Fibroblast of lung (primary cell): ENCODE measurements at regions not wholly inside any gene's neighbourhood (a gene's known extent, or its start where the extent isn't known, plus 50 kb on each side); places are given as distances from the start of the nearest gene placed in this dataset.

Experiments used
- DNase-seq, 2 donors: peaks; one replicate each; pipeline versions ENCODE4 v3.0.0 to v3.0.0-alpha.2; 2010; ENCODE audit warnings: low read depth in 2 of 2
- H2AFZ ChIP-seq: 2 replicates; pipeline ENCODE4 v1.5.1; 2012; ENCODE audit warnings: low read length, control low read depth, inconsistent platforms
- H3K27ac ChIP-seq: 2 replicates; pipeline ENCODE4 v1.5.1; 2011; ENCODE audit warnings: low read length, control low read depth; ENCODE audit not compliant: insufficient read depth
- H3K27me3 ChIP-seq: 2 replicates; pipeline ENCODE4 v1.5.1; 2011; ENCODE audit warnings: mild to moderate bottlenecking, low read length; ENCODE audit not compliant: control insufficient read depth, insufficient read depth
- H3K36me3 ChIP-seq: 2 replicates; pipeline ENCODE4 v1.5.1; 2011; ENCODE audit warnings: low read length; ENCODE audit not compliant: control insufficient read depth, insufficient read depth
- H3K4me1 ChIP-seq: 2 replicates; pipeline ENCODE4 v1.5.1; 2011; ENCODE audit warnings: low read length; ENCODE audit not compliant: control insufficient read depth, insufficient read depth; ENCODE audit errors: extremely low read depth
- H3K4me2 ChIP-seq: 2 replicates; pipeline ENCODE4 v1.5.1; 2011; ENCODE audit warnings: low read length, control low read depth; ENCODE audit not compliant: insufficient read depth; ENCODE audit errors: extremely low read depth
- H3K4me3 ChIP-seq, 4 experiments: fragments of 200-600 bp in 1 of 4; sonication (generic) in 1 of 4; replicated peaks in 1 of 4; 2 replicates each; pipeline ENCODE4 v1.5.1; 2011 to 2016; ENCODE audit warnings: low read length in 4 of 4, low read depth in 3 of 4, mild to moderate bottlenecking in 3 of 4, control low read depth in 2 of 4, inconsistent platforms in 1 of 4, mixed read lengths in 1 of 4; ENCODE audit not compliant: insufficient read depth in 1 of 4; ENCODE audit errors: control extremely low read depth in 1 of 4
- H3K79me2 ChIP-seq: 2 replicates; pipeline ENCODE4 v1.5.1; 2012; ENCODE audit warnings: mild to moderate bottlenecking, low read length, inconsistent platforms; ENCODE audit not compliant: control insufficient read depth, insufficient read depth
- H3K9ac ChIP-seq: 2 replicates; pipeline ENCODE4 v1.5.1; 2011; ENCODE audit warnings: mild to moderate bottlenecking, low read length, control low read depth; ENCODE audit not compliant: insufficient read depth
- H3K9me3 ChIP-seq: 2 replicates; pipeline ENCODE4 v1.5.1; 2012; ENCODE audit warnings: low read depth, low read length; ENCODE audit not compliant: control insufficient read depth, insufficient read depth
- H4K20me1 ChIP-seq: 2 replicates; pipeline ENCODE4 v1.5.1; 2011; ENCODE audit warnings: low read length; ENCODE audit not compliant: control insufficient read depth, insufficient read depth; ENCODE audit errors: extremely low read depth
- EZH2 ChIP-seq: IDR thresholded peaks from 2 replicates; pipeline ENCODE4 v1.5.1; 2012; ENCODE audit warnings: low read length, control low read depth, mild to moderate bottlenecking; ENCODE audit errors: missing control alignments
- TF ChIP-seq, protein P1 (sequence below), 2 donors: IDR thresholded peaks in 1 of 2; conservative IDR thresholded peaks in 1 of 2; 1 replicate in 1 of 2; 2 replicates in 1 of 2; pipeline ENCODE4 v1.5.1; 2011 to 2012; ENCODE audit warnings: low read length in 2 of 2, control low read depth in 1 of 2, inconsistent platforms in 1 of 2, low read depth in 1 of 2, mild to moderate bottlenecking in 1 of 2

DNA sequence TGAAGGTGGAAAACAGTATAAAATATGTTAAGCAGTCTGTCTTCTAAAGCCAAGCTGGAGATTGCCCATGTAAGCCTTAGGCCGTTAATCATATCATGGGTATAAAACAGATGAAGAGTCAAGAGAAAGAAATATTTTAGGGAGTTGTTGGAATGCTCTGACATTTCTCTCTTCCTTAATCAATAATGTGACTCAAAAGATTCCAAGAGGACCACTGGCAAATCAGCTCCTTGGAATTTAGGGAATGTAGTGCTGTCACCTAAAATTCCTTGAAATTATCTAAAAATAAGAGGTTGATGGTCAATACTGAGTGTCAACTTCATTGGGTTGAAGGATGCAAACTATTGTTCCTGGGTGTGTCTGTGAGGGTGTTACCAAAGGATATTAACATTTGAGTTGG lies 525.9 kb downstream of the KCNA4 start:
- H2AFZ ChIP-seq = no peak overlapping the region
- H3K27me3 ChIP-seq = no peaks in the 10 kb centered on the region
- H3K9ac ChIP-seq = no peak overlapping the region
- no peak overlapping the region for H3K4me3 ChIP-seq
- no peak overlapping the region for H3K27ac ChIP-seq
- no peaks in the 10 kb centered on the region for H4K20me1 ChIP-seq
- no peak for TF ChIP-seq EZH2
- TF ChIP-seq, protein P1, sequence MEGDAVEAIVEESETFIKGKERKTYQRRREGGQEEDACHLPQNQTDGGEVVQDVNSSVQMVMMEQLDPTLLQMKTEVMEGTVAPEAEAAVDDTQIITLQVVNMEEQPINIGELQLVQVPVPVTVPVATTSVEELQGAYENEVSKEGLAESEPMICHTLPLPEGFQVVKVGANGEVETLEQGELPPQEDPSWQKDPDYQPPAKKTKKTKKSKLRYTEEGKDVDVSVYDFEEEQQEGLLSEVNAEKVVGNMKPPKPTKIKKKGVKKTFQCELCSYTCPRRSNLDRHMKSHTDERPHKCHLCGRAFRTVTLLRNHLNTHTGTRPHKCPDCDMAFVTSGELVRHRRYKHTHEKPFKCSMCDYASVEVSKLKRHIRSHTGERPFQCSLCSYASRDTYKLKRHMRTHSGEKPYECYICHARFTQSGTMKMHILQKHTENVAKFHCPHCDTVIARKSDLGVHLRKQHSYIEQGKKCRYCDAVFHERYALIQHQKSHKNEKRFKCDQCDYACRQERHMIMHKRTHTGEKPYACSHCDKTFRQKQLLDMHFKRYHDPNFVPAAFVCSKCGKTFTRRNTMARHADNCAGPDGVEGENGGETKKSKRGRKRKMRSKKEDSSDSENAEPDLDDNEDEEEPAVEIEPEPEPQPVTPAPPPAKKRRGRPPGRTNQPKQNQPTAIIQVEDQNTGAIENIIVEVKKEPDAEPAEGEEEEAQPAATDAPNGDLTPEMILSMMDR (conservative IDR thresholded peaks at IDR 0.05 in 1 of 2, IDR thresholded peaks at IDR 0.05 in 1 of 2; ENCODE audit: low read depth in 1 of 2, low read length in 2 of 2) = no peak
- H3K9me3 ChIP-seq = no peaks in the 10 kb centered on the region
- no peaks in the 10 kb centered on the region for H3K79me2 ChIP-seq
- H3K4me2 ChIP-seq = no peak overlapping the region
- DNase-seq = no peak
- no peaks in the 10 kb centered on the region for H3K4me1 ChIP-seq
- no peaks in the 10 kb centered on the region for H3K36me3 ChIP-seq

DNA sequence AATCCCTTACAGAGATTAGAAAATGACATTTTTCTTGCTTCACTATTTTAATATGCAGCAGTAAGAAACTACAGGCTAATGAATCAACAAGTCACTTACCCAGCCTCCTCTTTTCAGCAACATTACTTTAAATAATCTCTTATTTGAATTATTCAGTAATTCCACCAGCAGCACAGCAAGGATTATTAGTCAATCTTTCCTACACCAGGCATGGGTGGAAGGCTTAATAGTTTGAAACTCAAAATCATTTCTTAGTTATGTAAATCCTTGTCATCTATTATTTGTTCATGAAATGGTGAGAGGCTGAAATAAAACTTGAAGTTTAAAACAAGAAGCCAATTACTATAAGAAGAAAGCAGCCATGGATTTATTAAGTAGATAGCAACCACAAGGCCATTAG lies 530.5 kb downstream of the KCNA4 start:
- H3K27ac ChIP-seq = no peak overlapping the region
- no peak overlapping the region for H3K4me3 ChIP-seq
- no peak overlapping the region for H3K4me2 ChIP-seq
- no peaks in the 10 kb centered on the region for H4K20me1 ChIP-seq
- no peak overlapping the region for H3K9ac ChIP-seq
- H3K9me3 ChIP-seq = no peaks in the 10 kb centered on the region
- DNase-seq = no peak
- H3K36me3 ChIP-seq = no peaks in the 10 kb centered on the region
- no peaks in the 10 kb centered on the region for H3K4me1 ChIP-seq
- H3K27me3 ChIP-seq = no peaks in the 10 kb centered on the region
- no peak for TF ChIP-seq EZH2
- TF ChIP-seq, protein P1 (conservative IDR thresholded peaks at IDR 0.05 in 1 of 2, IDR thresholded peaks at IDR 0.05 in 1 of 2; ENCODE audit: low read depth in 1 of 2, low read length in 2 of 2) = no peak
- no peak overlapping the region for H2AFZ ChIP-seq
- H3K79me2 ChIP-seq = no peaks in the 10 kb centered on the region

DNA sequence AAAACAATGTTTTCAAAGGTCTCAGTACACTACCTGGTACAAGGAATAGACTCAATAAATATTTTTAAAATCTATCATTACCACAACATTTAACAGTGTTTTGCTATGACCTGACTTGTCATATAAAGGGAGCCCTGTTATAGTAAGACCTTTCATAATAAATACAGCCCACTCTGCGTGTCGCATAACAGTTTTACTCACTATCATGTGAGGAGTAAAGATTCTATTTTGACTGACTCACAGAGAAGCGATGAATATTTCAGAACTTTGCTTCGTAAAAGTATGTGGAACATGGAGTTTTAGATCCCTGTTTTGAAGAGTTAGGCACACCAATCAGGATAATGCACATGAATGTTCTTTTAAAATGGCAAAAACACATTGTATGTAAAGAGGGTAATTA lies 531.2 kb downstream of the KCNA4 start:
- no peak for DNase-seq
- H4K20me1 ChIP-seq = no peaks in the 10 kb centered on the region
- no peaks in the 10 kb centered on the region for H3K9me3 ChIP-seq
- TF ChIP-seq EZH2 = no peak
- H3K36me3 ChIP-seq = no peaks in the 10 kb centered on the region
- no peak overlapping the region for H3K9ac ChIP-seq
- no peaks in the 10 kb centered on the region for H3K79me2 ChIP-seq
- H3K4me1 ChIP-seq = no peaks in the 10 kb centered on the region
- H3K4me3 ChIP-seq = no peak overlapping the region
- H2AFZ ChIP-seq = no peak overlapping the region
- H3K27me3 ChIP-seq = no peaks in the 10 kb centered on the region
- no peak overlapping the region for H3K4me2 ChIP-seq
- H3K27ac ChIP-seq = no peak overlapping the region

DNA sequence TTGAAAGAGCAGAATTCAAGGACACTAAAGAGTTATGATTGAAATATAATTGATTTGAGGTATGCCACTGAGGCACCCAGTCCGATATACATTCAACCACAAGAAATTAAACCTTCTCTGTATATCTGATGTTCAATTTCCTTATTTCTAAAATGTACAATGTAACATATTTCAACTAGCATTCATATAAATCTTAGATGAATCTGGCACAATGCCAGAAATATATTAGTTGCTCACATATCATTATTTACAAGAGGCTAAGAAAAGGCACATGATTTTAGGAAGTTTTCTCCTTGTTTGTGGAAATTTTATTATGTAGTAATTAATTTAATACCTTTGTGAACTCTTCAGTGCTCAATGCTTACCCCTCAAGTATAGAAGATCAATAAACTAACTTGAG lies 532.3 kb downstream of the KCNA4 start:
- no peak overlapping the region for H3K4me3 ChIP-seq
- H2AFZ ChIP-seq = no peak overlapping the region
- no peak overlapping the region for H3K4me2 ChIP-seq
- H3K79me2 ChIP-seq = no peaks in the 10 kb centered on the region
- no peak for DNase-seq
- H3K27me3 ChIP-seq = no peaks in the 10 kb centered on the region
- H3K36me3 ChIP-seq = no peaks in the 10 kb centered on the region
- H3K9ac ChIP-seq = no peak overlapping the region
- H3K4me1 ChIP-seq = no peaks in the 10 kb centered on the region
- H4K20me1 ChIP-seq = no peaks in the 10 kb centered on the region
- H3K27ac ChIP-seq = no peak overlapping the region
- H3K9me3 ChIP-seq = no peaks in the 10 kb centered on the region
- TF ChIP-seq EZH2 = no peak
